Panc1 (cell line): ENCODE measurements at regions not wholly inside any gene's neighbourhood (a gene's known extent, or its start where the extent isn't known, plus 50 kb on each side); places are given as distances from the start of the nearest gene placed in this dataset.

Experiments
- ATAC-seq: fragments of 200-7000 bp; cut with Tn5 transposase; 2 replicates; pipeline ENCODE4 v1.9.1; 2020; ENCODE audit warnings: mild to moderate bottlenecking, moderate library complexity
- BruUV-seq: library from RNA; stranded (reverse); fragments of 400-500 nt; replicated peaks from 2 replicates; lab custom pipeline; 2021; lab: Mats Ljungman, UMichigan
- CTCF ChIA-PET: fragments of 300-600 bp; sonication (Branson Sonifier 250); formaldehyde crosslinking; loops from one replicate; lab custom pipeline; 2022; ENCODE audit warnings: antibody characterized with exemption; lab: Charles Lee
- POLR2A ChIA-PET: fragments of 300-600 bp; sonication (Branson Sonifier 250); formaldehyde crosslinking; loops from one replicate; lab custom pipeline; 2022; ENCODE audit warnings: antibody characterized with exemption; lab: Charles Lee
- DNase-seq: peaks from one replicate; pipeline ENCODE4 v3.0.0-alpha.2; 2010; ENCODE audit warnings: low read depth, low spot score
- H3K27ac ChIP-seq: 2 replicates; pipeline ENCODE4 v1.5.1; 2011; ENCODE audit warnings: mild to moderate bottlenecking, low read length, inconsistent platforms
- H3K27me3 ChIP-seq: fragments of 200-500 bp; sonication (Bioruptor generic); 2 replicates; pipeline ENCODE4 v1.6.0; 2014; ENCODE audit warnings: low read length, inconsistent platforms; ENCODE audit not compliant: control insufficient read depth, insufficient read depth
- H3K36me3 ChIP-seq: fragments of 200-500 bp; sonication (Bioruptor generic); 2 replicates; pipeline ENCODE4 v1.5.1; 2014; ENCODE audit warnings: inconsistent platforms, mild to moderate bottlenecking, low read length, moderate library complexity; ENCODE audit not compliant: control insufficient read depth, insufficient read depth
- H3K4me1 ChIP-seq: 2 replicates; pipeline ENCODE4 v1.5.1; 2011; ENCODE audit warnings: inconsistent platforms, mild to moderate bottlenecking, low read length, moderate library complexity; ENCODE audit not compliant: control insufficient read depth, insufficient read depth
- H3K4me3 ChIP-seq, 2 experiments: 2 replicates each; pipeline ENCODE4 v1.5.1; 2011 to 2012; ENCODE audit warnings: low read depth in 2 of 2, low read length in 2 of 2, mild to moderate bottlenecking in 2 of 2, inconsistent platforms in 1 of 2, moderate library complexity in 1 of 2
- H3K9me3 ChIP-seq: fragments of 200-500 bp; sonication (Bioruptor generic); 2 replicates; pipeline ENCODE4 v1.5.1; 2014; ENCODE audit warnings: low read depth, mild to moderate bottlenecking, inconsistent platforms, low read length, moderate library complexity; ENCODE audit not compliant: control insufficient read depth, insufficient read depth
- POLR2AphosphoS5 ChIP-seq: IDR thresholded peaks from 2 replicates; pipeline ENCODE4 v1.6.1; 2012; ENCODE audit warnings: mild to moderate bottlenecking, low read depth, low read length, moderate library complexity
- REST ChIP-seq, 2 experiments: IDR thresholded peaks; 2 replicates each; pipeline ENCODE4 v1.6.1; 2011 to 2012; ENCODE audit warnings: low read depth in 2 of 2, control low read depth in 1 of 2, low read length in 1 of 2, mild to moderate bottlenecking in 1 of 2, moderate library complexity in 1 of 2; ENCODE audit not compliant: insufficient read depth in 1 of 2
- SIN3A ChIP-seq: IDR thresholded peaks from 2 replicates; pipeline ENCODE4 v1.6.1; 2012; ENCODE audit warnings: low read depth, mild to moderate bottlenecking, low read length, moderate library complexity, borderline replicate concordance; ENCODE audit not compliant: insufficient read depth
- TCF7L2 ChIP-seq: IDR thresholded peaks from 2 replicates; pipeline ENCODE4 v1.6.1; 2011; ENCODE audit warnings: mild to moderate bottlenecking, low read depth, low read length, inconsistent platforms
- in situ Hi-C: cut with HindIII; loops from 2 replicates; pipeline ENCODE4 v1.10.0; 2016; ENCODE audit warnings: low sequenced_read_pairs, low pct_unique_long_range_greater_than_20kb
- intact Hi-C: fragments of 100-400 bp; cut with micrococcal nuclease; formaldehyde crosslinking; loops from one replicate; pipeline ENCODE4 v1.10.0; 2022; ENCODE audit not compliant: unreplicated experiment
- TF ChIP-seq, protein P1 (sequence below): fragments of 450-650 bp; IDR thresholded peaks from 2 replicates; pipeline ENCODE4 v1.5.1; 2017; ENCODE audit warnings: mild to moderate bottlenecking

DNA sequence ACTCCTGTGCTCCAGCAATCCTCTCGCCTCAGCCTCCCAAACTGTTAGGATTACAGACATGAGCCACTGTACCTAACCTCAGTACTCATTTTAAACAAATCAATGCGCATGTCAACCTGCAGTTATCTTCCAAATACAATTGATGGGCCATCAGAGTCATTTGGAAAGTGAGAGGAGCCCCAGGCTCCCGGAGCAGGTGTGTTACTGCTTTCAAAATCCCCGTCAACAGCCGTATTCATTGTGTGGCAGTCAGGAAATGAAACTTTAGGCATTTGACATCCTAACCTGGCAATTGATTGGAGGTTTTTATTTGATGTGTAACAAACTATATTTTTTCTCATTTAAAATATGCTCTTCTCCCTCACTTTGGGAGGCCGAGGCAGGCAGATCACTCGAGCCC lies 623.6 kb upstream of the TENM3 start:
- Histone ChIP-seq H3K4me3 (no peak overlapping the region), H3K4me1 (no peaks in the 10 kb centered on the region), H3K27me3 (no peaks in the 10 kb centered on the region), H3K9me3 (no peaks in the 10 kb centered on the region), H3K36me3 (no peaks in the 10 kb centered on the region), H3K27ac (no peak overlapping the region)
- TF ChIP-seq TCF7L2, result no peak
- TF ChIP-seq REST (IDR thresholded peaks at IDR 0.05; ENCODE audit: insufficient read depth in 1 of 2, low read depth in 2 of 2, low read length in 1 of 2), result no peak
- no peak for TF ChIP-seq SIN3A
- ChIA-PET CTCF (no interaction called here), POLR2A (no interaction called here)
- no TSS peak for BruUV-seq
- intact Hi-C loops, result no loop called here
- no peak for ATAC-seq
- DNase-seq, result no peak
- in situ Hi-C loops, result no loop called here

GRCh38 chr4:181637186-181638105 lies 605.8 kb upstream of the TENM3 start:
- TF ChIP-seq REST (IDR thresholded peaks at IDR 0.05; ENCODE audit: insufficient read depth in 1 of 2, low read depth in 2 of 2, low read length in 1 of 2), result no peak
- TF ChIP-seq TCF7L2, result no peak
- TF ChIP-seq, protein P1, sequence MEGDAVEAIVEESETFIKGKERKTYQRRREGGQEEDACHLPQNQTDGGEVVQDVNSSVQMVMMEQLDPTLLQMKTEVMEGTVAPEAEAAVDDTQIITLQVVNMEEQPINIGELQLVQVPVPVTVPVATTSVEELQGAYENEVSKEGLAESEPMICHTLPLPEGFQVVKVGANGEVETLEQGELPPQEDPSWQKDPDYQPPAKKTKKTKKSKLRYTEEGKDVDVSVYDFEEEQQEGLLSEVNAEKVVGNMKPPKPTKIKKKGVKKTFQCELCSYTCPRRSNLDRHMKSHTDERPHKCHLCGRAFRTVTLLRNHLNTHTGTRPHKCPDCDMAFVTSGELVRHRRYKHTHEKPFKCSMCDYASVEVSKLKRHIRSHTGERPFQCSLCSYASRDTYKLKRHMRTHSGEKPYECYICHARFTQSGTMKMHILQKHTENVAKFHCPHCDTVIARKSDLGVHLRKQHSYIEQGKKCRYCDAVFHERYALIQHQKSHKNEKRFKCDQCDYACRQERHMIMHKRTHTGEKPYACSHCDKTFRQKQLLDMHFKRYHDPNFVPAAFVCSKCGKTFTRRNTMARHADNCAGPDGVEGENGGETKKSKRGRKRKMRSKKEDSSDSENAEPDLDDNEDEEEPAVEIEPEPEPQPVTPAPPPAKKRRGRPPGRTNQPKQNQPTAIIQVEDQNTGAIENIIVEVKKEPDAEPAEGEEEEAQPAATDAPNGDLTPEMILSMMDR, result no peak
- TF ChIP-seq POLR2AphosphoS5, result no peak
- no peak for TF ChIP-seq SIN3A
- DNase-seq (no peak), ATAC-seq (no peak)
- H3K4me1 ChIP-seq, result no peaks in the 10 kb centered on the region
- H3K36me3 ChIP-seq, result no peaks in the 10 kb centered on the region
- ChIA-PET POLR2A (no interaction called here), CTCF (no interaction called here)
- H3K27me3 ChIP-seq, result no peaks in the 10 kb centered on the region
- intact Hi-C loops, result no loop called here
- in situ Hi-C loops, result no loop called here
- no peak overlapping the region for H3K27ac ChIP-seq
- no TSS peak for BruUV-seq
- H3K4me3 ChIP-seq, result no peak overlapping the region
- no peaks in the 10 kb centered on the region for H3K9me3 ChIP-seq
